HG03520 (cell line): ENCODE measurements at regions not wholly inside any gene's neighbourhood (a gene's known extent, or its start where the extent isn't known, plus 50 kb on each side); places are given as distances from the start of the nearest gene placed in this dataset.

Source experiments
- ATAC-seq: cut with Tn5 transposase; IDR thresholded peaks from one replicate; pipeline ENCODE4 v1.9.1; 2021; ENCODE audit warnings: mild to moderate bottlenecking, moderate library complexity; ENCODE audit not compliant: unreplicated experiment

GRCh38 chr5:67292201-67292940 lies 95.8 kb upstream of the CD180 start:
- ATAC-seq: no peak

GRCh38 chr5:67291671-67292070 lies 95.1 kb upstream of the CD180 start:
- no peak for ATAC-seq

- ATAC-seq: no peak
Observed at GRCh38 chr5:67291066-67291465, 94.5 kb upstream of the CD180 start.

GRCh38 chr5:67290655-67291054 lies 94.1 kb upstream of the CD180 start:
- no peak for ATAC-seq

- ATAC-seq: no peak
Observed at GRCh38 chr5:67289763-67290521, 93.3 kb upstream of the CD180 start.

GRCh38 chr5:67287510-67288268 lies 91.1 kb upstream of the CD180 start:
- ATAC-seq: no peak

- ATAC-seq: no peak
Observed at GRCh38 chr5:67286006-67286405, 89.4 kb upstream of the CD180 start.

GRCh38 chr5:67283988-67284487 lies 87.4 kb upstream of the CD180 start:
- ATAC-seq: no peak

- ATAC-seq: no peak
Observed at GRCh38 chr5:67283275-67283987, 86.8 kb upstream of the CD180 start.

GRCh38 chr5:67281874-67282273 lies 85.3 kb upstream of the CD180 start:
- ATAC-seq: no peak

GRCh38 chr5:67273689-67274356 lies 77.2 kb upstream of the CD180 start:
- no peak for ATAC-seq

- no peak for ATAC-seq
Observed at GRCh38 chr5:67272453-67273130, 76.0 kb upstream of the CD180 start.

GRCh38 chr5:67268231-67269021 lies 71.8 kb upstream of the CD180 start:
- no peak for ATAC-seq

GRCh38 chr5:67267512-67268216 lies 71.1 kb upstream of the CD180 start:
- ATAC-seq: no peak

GRCh38 chr5:67266654-67267350 lies 70.2 kb upstream of the CD180 start:
- ATAC-seq: no peak

GRCh38 chr5:67265951-67266350 lies 69.4 kb upstream of the CD180 start:
- ATAC-seq: no peak

- no peak for ATAC-seq
Observed at GRCh38 chr5:67263656-67264408, 67.2 kb upstream of the CD180 start.
